A673 (cell line): ENCODE measurements at regions not wholly inside any gene's neighbourhood (a gene's known extent, or its start where the extent isn't known, plus 50 kb on each side); places are given as distances from the start of the nearest gene placed in this dataset.

Experiments used
- CTCF ChIP-seq: fragments of 300-800, 200-600 bp; sonication (generic); conservative IDR thresholded peaks from 2 replicates; pipeline ENCODE4 v1.5.1; 2017; ENCODE audit warnings: low read depth, mild to moderate bottlenecking, antibody characterized with exemption, low read length, moderate library complexity, mixed read lengths
- EZH2 ChIP-seq: fragments of 200-600 bp; sonication (generic); IDR thresholded peaks from 2 replicates; pipeline ENCODE4 v1.6.1; 2017; ENCODE audit warnings: borderline replicate concordance, low read depth, mild to moderate bottlenecking, mixed read lengths, antibody characterized with exemption, low read length; ENCODE audit not compliant: poor library complexity, severe bottlenecking

GRCh38 chr2:18925296-18925695 lies 335.9 kb upstream of the NT5C1B start:
- TF ChIP-seq CTCF (no peak), EZH2 (no peak)
